ENCODE measurements at regions not wholly inside any gene's neighbourhood (a gene's known extent, or its start where the extent isn't known, plus 50 kb on each side); places are given as distances from the start of the nearest gene placed in this dataset.
"Not testable (repeated sequence)": the region's sequence is repeated elsewhere in the genome, so short reads cannot be mapped to it uniquely, and the experiment has no call there.

DNA sequence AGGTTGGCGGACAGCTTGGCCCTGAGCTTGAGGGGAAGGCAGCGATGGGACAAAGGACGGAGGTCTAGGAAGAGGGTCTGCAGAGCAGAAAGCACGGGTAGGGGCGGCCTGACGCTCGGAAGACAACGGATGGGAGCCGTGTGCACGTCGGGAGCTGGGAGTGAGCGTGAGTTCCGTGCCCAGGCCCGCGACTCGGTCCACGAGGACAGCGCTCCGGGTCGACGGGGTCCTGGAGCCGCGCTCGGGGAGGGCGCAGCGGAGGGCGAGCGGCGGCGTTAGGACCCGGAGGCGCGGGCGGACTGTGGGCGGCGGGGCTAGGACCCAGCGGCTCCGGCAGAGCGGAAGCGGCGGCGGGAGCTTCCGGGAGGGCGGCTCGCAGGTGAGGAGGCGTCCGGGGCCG is 149.3 kb downstream of the OR4F15 start:
- BruUV-seq (replicated peaks); ATAC-seq; H3K9me2 ChIP-seq (replicated peaks; ENCODE audit: low read length); DNase-seq; H2AFZ ChIP-seq (ENCODE audit: low read length); H3K9me3 ChIP-seq (ENCODE audit: low read length); H3F3A ChIP-seq (ENCODE audit: low read length, unreplicated experiment); CTCF ChIA-PET; H3K27me3 ChIP-seq (ENCODE audit: low read length); H3K27ac ChIP-seq (ENCODE audit: low read length); H3K9ac ChIP-seq (ENCODE audit: low read length); H3K4me3 ChIP-seq (ENCODE audit: low read length); H3K36me3 ChIP-seq (ENCODE audit: low read depth, low read length); H3K4me2 ChIP-seq (ENCODE audit: low read length); intact Hi-C loops (cut with micrococcal nuclease); POLR2A ChIA-PET (ENCODE audit: unreplicated experiment); H3K4me1 ChIP-seq (ENCODE audit: insufficient read depth, low read length); H3K79me2 ChIP-seq (ENCODE audit: low read length); H4K20me1 ChIP-seq (ENCODE audit: low read length): not testable (repeated sequence)

DNA sequence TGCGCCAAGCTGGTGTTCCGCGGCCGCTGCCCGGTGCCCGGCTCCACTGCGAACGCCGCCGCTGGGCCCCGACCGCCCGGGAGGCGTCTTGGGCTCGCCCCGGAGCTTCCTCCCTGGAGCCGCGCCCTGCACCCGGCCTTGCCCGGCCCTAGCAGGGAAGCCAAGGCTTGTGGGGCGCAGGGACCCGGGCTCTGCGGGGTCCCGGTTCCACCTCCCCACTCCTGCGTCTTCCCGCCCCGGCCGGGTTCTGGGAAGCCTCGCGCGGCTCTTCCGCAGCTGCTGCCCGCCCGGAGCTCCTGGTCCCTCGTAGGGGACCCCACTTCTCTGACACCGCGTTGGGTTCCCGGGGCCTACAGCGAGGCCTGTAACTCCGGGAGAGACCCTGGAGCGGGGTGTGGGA is 149.8 kb downstream of the OR4F15 start:
- H3K9ac ChIP-seq (ENCODE audit: low read length); CTCF ChIA-PET; H3K27ac ChIP-seq (ENCODE audit: low read length): not testable (repeated sequence)

DNA sequence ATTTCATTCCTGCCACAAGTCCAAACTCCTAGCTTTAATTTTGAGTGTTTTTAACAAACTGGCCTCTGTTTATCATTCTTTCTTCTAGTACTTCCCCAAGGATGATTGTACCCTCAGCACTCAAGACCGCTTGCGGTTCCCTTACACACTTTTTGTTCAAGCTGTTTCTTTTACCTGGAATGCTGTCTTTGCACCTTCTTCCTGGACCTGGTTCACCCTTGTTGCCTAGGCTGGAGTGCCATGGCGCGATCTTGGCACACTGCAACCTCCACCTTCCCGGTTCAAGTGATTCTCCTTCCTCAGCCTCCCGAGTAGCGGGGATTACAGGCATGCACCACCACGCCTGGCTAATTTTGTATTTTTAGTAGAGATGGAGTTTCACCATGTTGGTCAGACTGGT is 151.7 kb downstream of the OR4F15 start:
- BruUV-seq (replicated peaks); H2AFZ ChIP-seq (ENCODE audit: low read length); CTCF ChIA-PET: not testable (repeated sequence)

More for the DNA sequence above, 149.8 kb downstream of the OR4F15 start:
- H3K36me3 ChIP-seq (ENCODE audit: low read depth, low read length); H3K4me1 ChIP-seq (ENCODE audit: insufficient read depth, low read length); H3K4me2 ChIP-seq (ENCODE audit: low read length); H3K9me2 ChIP-seq (replicated peaks; ENCODE audit: low read length); H3K79me2 ChIP-seq (ENCODE audit: low read length); H3K9me3 ChIP-seq (ENCODE audit: low read length); POLR2A ChIA-PET (ENCODE audit: unreplicated experiment); H3K27me3 ChIP-seq (ENCODE audit: low read length); H3F3A ChIP-seq (ENCODE audit: low read length, unreplicated experiment); intact Hi-C loops (cut with micrococcal nuclease); ATAC-seq; H4K20me1 ChIP-seq (ENCODE audit: low read length); BruUV-seq (replicated peaks); H2AFZ ChIP-seq (ENCODE audit: low read length); DNase-seq: not testable (repeated sequence)
- H3K4me3 ChIP-seq (ENCODE audit: low read length): peak overlapping the region; percentile 49

DNA sequence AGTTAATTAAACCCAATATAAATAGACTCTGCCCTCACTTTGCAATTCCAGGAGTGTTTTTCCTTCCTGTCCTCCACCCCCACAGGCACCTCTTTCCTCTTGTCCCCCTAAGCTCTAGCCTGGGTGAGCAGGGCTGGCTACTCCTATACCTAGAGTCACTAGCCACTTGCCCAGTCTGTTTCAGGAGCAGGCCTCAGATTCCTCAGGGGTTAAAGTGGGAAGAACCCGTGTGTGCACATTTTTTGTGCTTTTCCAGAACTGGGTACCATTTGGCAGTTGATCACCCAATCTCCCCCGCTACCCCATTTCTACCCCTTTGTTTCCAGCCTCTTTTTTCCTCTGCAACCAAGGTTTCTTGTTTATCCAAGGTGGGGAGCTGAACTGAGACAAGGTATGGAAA is 153.4 kb downstream of the OR4F15 start:
- ATAC-seq; H3K27ac ChIP-seq (ENCODE audit: low read length); H3K9me2 ChIP-seq (replicated peaks; ENCODE audit: low read length); intact Hi-C loops (cut with micrococcal nuclease); H3K4me3 ChIP-seq (ENCODE audit: low read length); H3K79me2 ChIP-seq (ENCODE audit: low read length); BruUV-seq (replicated peaks); H3K27me3 ChIP-seq (ENCODE audit: low read length); H3K4me2 ChIP-seq (ENCODE audit: low read length); H3F3A ChIP-seq (ENCODE audit: low read length, unreplicated experiment); H3K9me3 ChIP-seq (ENCODE audit: low read length); H3K4me1 ChIP-seq (ENCODE audit: insufficient read depth, low read length); H4K20me1 ChIP-seq (ENCODE audit: low read length); CTCF ChIA-PET; H3K9ac ChIP-seq (ENCODE audit: low read length); H2AFZ ChIP-seq (ENCODE audit: low read length); POLR2A ChIA-PET (ENCODE audit: unreplicated experiment); H3K36me3 ChIP-seq (ENCODE audit: low read depth, low read length): not testable (repeated sequence)
- peak; percentile 0 for DNase-seq

More for the DNA sequence above, 151.7 kb downstream of the OR4F15 start:
- H3K9ac ChIP-seq (ENCODE audit: low read length); H3K27me3 ChIP-seq (ENCODE audit: low read length); H3K79me2 ChIP-seq (ENCODE audit: low read length); H3K4me3 ChIP-seq (ENCODE audit: low read length); DNase-seq; H3K4me1 ChIP-seq (ENCODE audit: insufficient read depth, low read length); H3K4me2 ChIP-seq (ENCODE audit: low read length); intact Hi-C loops (cut with micrococcal nuclease); H4K20me1 ChIP-seq (ENCODE audit: low read length); ATAC-seq; H3K27ac ChIP-seq (ENCODE audit: low read length); H3K36me3 ChIP-seq (ENCODE audit: low read depth, low read length); H3K9me2 ChIP-seq (replicated peaks; ENCODE audit: low read length); H3F3A ChIP-seq (ENCODE audit: low read length, unreplicated experiment); POLR2A ChIA-PET (ENCODE audit: unreplicated experiment); H3K9me3 ChIP-seq (ENCODE audit: low read length): not testable (repeated sequence)

DNA sequence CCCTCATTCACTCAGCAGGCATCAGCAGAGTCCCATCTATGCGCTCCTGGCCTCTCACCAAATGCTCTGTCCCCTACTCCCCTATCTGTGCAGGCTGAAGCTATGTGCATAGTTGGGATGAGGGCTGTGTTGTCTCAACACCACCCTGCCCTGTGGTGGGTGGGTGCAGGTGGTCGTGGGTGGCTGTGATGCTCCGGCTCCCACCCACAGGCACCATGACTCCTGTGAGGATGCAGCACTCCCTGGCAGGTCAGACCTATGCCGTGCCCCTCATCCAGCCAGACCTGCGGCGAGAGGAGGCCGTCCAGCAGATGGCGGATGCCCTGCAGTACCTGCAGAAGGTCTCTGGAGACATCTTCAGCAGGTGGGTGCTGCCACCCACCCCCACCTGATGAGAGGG is 153.9 kb downstream of the OR4F15 start:
- H3K4me1 ChIP-seq (ENCODE audit: insufficient read depth, low read length); H3K27me3 ChIP-seq (ENCODE audit: low read length); H2AFZ ChIP-seq (ENCODE audit: low read length); H3K9me2 ChIP-seq (replicated peaks; ENCODE audit: low read length); DNase-seq; H3K36me3 ChIP-seq (ENCODE audit: low read depth, low read length); H3K79me2 ChIP-seq (ENCODE audit: low read length); H3K27ac ChIP-seq (ENCODE audit: low read length); BruUV-seq (replicated peaks); H4K20me1 ChIP-seq (ENCODE audit: low read length); POLR2A ChIA-PET (ENCODE audit: unreplicated experiment); H3K9ac ChIP-seq (ENCODE audit: low read length); ATAC-seq; H3K4me3 ChIP-seq (ENCODE audit: low read length); H3F3A ChIP-seq (ENCODE audit: low read length, unreplicated experiment); intact Hi-C loops (cut with micrococcal nuclease); H3K4me2 ChIP-seq (ENCODE audit: low read length); CTCF ChIA-PET; H3K9me3 ChIP-seq (ENCODE audit: low read length): not testable (repeated sequence)

DNA sequence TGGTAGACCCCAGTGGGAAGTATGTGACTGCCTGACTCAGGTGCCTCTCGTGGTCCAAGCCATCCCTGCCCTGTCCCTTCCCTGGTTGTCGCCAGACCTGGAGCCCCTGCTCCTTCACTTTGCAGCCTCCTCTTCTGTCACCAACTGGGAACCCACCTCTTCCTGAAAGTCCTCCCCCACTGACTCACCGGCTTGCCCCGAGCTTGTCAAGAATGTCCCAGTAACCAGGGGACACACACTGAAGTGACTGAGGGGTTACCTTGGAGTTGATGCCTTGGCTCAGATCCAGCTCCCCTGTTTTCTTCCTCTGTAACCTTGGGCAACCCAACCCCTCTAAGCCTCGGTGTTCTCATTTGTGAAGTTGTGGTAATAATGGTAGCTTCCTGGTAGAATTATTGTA is 155.4 kb downstream of the OR4F15 start:
- ATAC-seq; H3K27ac ChIP-seq (ENCODE audit: low read length); CTCF ChIA-PET; POLR2A ChIA-PET (ENCODE audit: unreplicated experiment); H3K9me2 ChIP-seq (replicated peaks; ENCODE audit: low read length); H3K79me2 ChIP-seq (ENCODE audit: low read length); H3K4me3 ChIP-seq (ENCODE audit: low read length); H2AFZ ChIP-seq (ENCODE audit: low read length); H3K9me3 ChIP-seq (ENCODE audit: low read length); intact Hi-C loops (cut with micrococcal nuclease); H3K36me3 ChIP-seq (ENCODE audit: low read depth, low read length); H3K9ac ChIP-seq (ENCODE audit: low read length); BruUV-seq (replicated peaks); H3K4me1 ChIP-seq (ENCODE audit: insufficient read depth, low read length); H3K27me3 ChIP-seq (ENCODE audit: low read length); DNase-seq; H3K4me2 ChIP-seq (ENCODE audit: low read length); H3F3A ChIP-seq (ENCODE audit: low read length, unreplicated experiment); H4K20me1 ChIP-seq (ENCODE audit: low read length): not testable (repeated sequence)

DNA sequence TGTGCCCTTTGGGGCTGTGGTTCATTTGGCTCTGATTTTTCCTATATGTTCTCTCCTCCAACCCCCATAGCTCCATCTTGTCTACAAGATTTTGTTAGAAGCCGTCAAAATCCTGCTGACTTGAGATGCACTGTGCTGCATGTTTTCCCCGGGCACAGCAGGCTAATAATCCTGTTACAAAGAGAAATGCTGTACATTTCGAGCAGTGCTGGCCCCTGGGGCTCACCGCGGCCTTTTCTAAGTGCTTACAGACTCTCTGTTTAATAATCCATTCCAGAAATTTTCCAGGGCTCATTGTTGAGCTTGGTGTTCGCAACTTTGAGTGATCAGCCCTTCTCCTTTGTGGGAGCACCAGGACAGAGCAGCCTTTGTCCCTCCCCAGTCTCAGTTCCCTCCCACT is 158.6 kb downstream of the OR4F15 start:
- DNase-seq; H4K20me1 ChIP-seq (ENCODE audit: low read length); H3K36me3 ChIP-seq (ENCODE audit: low read depth, low read length); H3K27me3 ChIP-seq (ENCODE audit: low read length); H3K9me3 ChIP-seq (ENCODE audit: low read length); H2AFZ ChIP-seq (ENCODE audit: low read length); intact Hi-C loops (cut with micrococcal nuclease); CTCF ChIA-PET; ATAC-seq; H3K4me3 ChIP-seq (ENCODE audit: low read length); POLR2A ChIA-PET (ENCODE audit: unreplicated experiment); BruUV-seq (replicated peaks); H3K9me2 ChIP-seq (replicated peaks; ENCODE audit: low read length); H3K4me2 ChIP-seq (ENCODE audit: low read length); H3F3A ChIP-seq (ENCODE audit: low read length, unreplicated experiment); H3K79me2 ChIP-seq (ENCODE audit: low read length); H3K27ac ChIP-seq (ENCODE audit: low read length); H3K4me1 ChIP-seq (ENCODE audit: insufficient read depth, low read length); H3K9ac ChIP-seq (ENCODE audit: low read length): not testable (repeated sequence)

Measured in PC-3 (cell line).